PC-3 (cell line): ENCODE measurements at regions not wholly inside any gene's neighbourhood (a gene's known extent, or its start where the extent isn't known, plus 50 kb on each side); places are given as distances from the start of the nearest gene placed in this dataset.

Experiments
- ATAC-seq: fragments of 200-7000 bp; cut with Tn5 transposase; 2 replicates; pipeline ENCODE4 v1.9.1; 2020; ENCODE audit warnings: mild to moderate bottlenecking, moderate library complexity
- BruUV-seq: library from RNA; stranded (reverse); fragments of 400-500 nt; replicated peaks from 2 replicates; lab custom pipeline; 2021; lab: Mats Ljungman, UMichigan
- CTCF ChIA-PET: fragments of 300-600 bp; sonication (Branson Sonifier 250); formaldehyde crosslinking; loops from one replicate; lab custom pipeline; 2022; ENCODE audit warnings: antibody characterized with exemption; lab: Charles Lee
- POLR2A ChIA-PET: fragments of 300-600 bp; sonication (Branson Sonifier 250); formaldehyde crosslinking; loops from one replicate; lab custom pipeline; 2022; ENCODE audit warnings: antibody characterized with exemption; ENCODE audit not compliant: unreplicated experiment; lab: Charles Lee
- DNase-seq: peaks from one replicate; pipeline ENCODE4 v3.0.0-alpha.2; 2015
- H2AFZ ChIP-seq: fragments of 300-600 bp; sonication (generic); 2 replicates; pipeline ENCODE4 v1.6.0; 2016; ENCODE audit warnings: antibody characterized with exemption, low read length
- H3F3A ChIP-seq: fragments of 300-600 bp; sonication (generic); one replicate; pipeline ENCODE4 v1.6.0; 2017; ENCODE audit warnings: antibody characterized with exemption, low read length, control low read depth, mild to moderate bottlenecking; ENCODE audit not compliant: unreplicated experiment
- H3K27ac ChIP-seq: fragments of 300-600 bp; sonication (generic); 2 replicates; pipeline ENCODE4 v1.5.1; 2016; ENCODE audit warnings: mild to moderate bottlenecking, low read length
- H3K27me3 ChIP-seq: fragments of 300-600 bp; sonication (generic); 2 replicates; pipeline ENCODE4 v1.6.1; 2016; ENCODE audit warnings: low read length, mixed read lengths
- H3K36me3 ChIP-seq: fragments of 300-600 bp; sonication (generic); 2 replicates; pipeline ENCODE4 v1.6.1; 2016; ENCODE audit warnings: low read depth, mixed run types, low read length, mixed read lengths
- H3K4me1 ChIP-seq: fragments of 300-600 bp; sonication (generic); 2 replicates; pipeline ENCODE4 v1.5.1; 2016; ENCODE audit warnings: low read length; ENCODE audit not compliant: insufficient read depth
- H3K4me2 ChIP-seq: fragments of 300-600 bp; sonication (generic); 2 replicates; pipeline ENCODE4 v1.6.0; 2016; ENCODE audit warnings: low read length
- H3K4me3 ChIP-seq: fragments of 300-600 bp; sonication (generic); 2 replicates; pipeline ENCODE4 v1.5.1; 2016; ENCODE audit warnings: mild to moderate bottlenecking, low read length, mixed read lengths
- H3K79me2 ChIP-seq: fragments of 300-600 bp; sonication (generic); 2 replicates; pipeline ENCODE4 v1.6.1; 2017; ENCODE audit warnings: low read length, mixed read lengths
- H3K9ac ChIP-seq: fragments of 300-600 bp; sonication (generic); 2 replicates; pipeline ENCODE4 v1.6.0; 2016; ENCODE audit warnings: mild to moderate bottlenecking, low read length
- H3K9me2 ChIP-seq: fragments of 300-600 bp; sonication (generic); replicated peaks from 2 replicates; pipeline ENCODE4 v1.6.1; 2016; ENCODE audit warnings: mixed run types, low read length, mixed read lengths
- H3K9me3 ChIP-seq: fragments of 300-600 bp; sonication (generic); 2 replicates; pipeline ENCODE4 v1.6.1; 2016; ENCODE audit warnings: low read length, mixed read lengths
- H4K20me1 ChIP-seq: fragments of 300-600 bp; sonication (generic); 2 replicates; pipeline ENCODE4 v1.6.1; 2016; ENCODE audit warnings: low read length, mixed read lengths
- EZH2 ChIP-seq: fragments of 300-600 bp; sonication (generic); IDR thresholded peaks from one replicate; pipeline ENCODE4 v1.6.1; 2017; ENCODE audit warnings: antibody characterized with exemption, mild to moderate bottlenecking, low read length; ENCODE audit not compliant: unreplicated experiment
- EZH2phosphoT487 ChIP-seq: fragments of 300-600 bp; sonication (generic); IDR thresholded peaks from 2 replicates; pipeline ENCODE4 v1.6.1; 2018; ENCODE audit warnings: mild to moderate bottlenecking, antibody characterized with exemption, low read length, borderline replicate concordance
- intact Hi-C: fragments of 100-400 bp; cut with micrococcal nuclease; formaldehyde crosslinking; loops from 2 replicates; pipeline ENCODE4 v1.9.0; 2023
- TF ChIP-seq, protein P1 (sequence below): fragments of 300-600 bp; sonication (generic); conservative IDR thresholded peaks from 2 replicates; pipeline ENCODE4 v1.5.1; 2017; ENCODE audit warnings: antibody characterized with exemption, low read depth, mild to moderate bottlenecking, low read length

DNA sequence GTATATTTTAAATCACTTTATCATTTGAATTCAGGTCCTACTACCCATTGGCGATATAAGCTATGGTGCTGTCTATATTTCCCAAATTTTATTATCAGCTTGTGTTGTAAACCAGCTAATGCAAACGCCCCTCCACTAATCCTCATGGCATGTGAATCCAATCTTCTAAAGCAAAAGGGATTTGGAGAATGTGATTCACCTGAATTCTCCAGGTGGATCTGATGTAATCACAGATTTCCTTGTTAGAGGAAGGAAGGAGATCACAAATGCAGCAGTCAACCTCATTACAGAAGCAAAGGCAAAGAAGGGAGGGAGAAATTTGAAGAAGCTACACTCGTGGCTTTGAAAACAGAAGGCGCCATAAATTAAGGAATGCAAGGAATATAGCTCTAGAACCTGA is 431.1 kb upstream of the CDH19 start:
- H3K79me2 ChIP-seq = no peaks in the 10 kb centered on the region
- DNase-seq (peak; percentile 10), ATAC-seq (no peak)
- H3K4me2 ChIP-seq = no peak overlapping the region
- H3K9ac ChIP-seq = no peak overlapping the region
- no peaks in the 10 kb centered on the region for H3K36me3 ChIP-seq
- intact Hi-C loops = no loop called here
- H3F3A ChIP-seq = no peaks in the 10 kb centered on the region
- H3K4me1 ChIP-seq = no peaks in the 10 kb centered on the region
- no peaks in the 10 kb centered on the region for H4K20me1 ChIP-seq
- H3K9me2 ChIP-seq = no peaks in the 10 kb centered on the region
- no peaks in the 10 kb centered on the region for H3K27me3 ChIP-seq
- TF ChIP-seq EZH2 (no peak), EZH2phosphoT487 (no peak)
- TF ChIP-seq, protein P1, sequence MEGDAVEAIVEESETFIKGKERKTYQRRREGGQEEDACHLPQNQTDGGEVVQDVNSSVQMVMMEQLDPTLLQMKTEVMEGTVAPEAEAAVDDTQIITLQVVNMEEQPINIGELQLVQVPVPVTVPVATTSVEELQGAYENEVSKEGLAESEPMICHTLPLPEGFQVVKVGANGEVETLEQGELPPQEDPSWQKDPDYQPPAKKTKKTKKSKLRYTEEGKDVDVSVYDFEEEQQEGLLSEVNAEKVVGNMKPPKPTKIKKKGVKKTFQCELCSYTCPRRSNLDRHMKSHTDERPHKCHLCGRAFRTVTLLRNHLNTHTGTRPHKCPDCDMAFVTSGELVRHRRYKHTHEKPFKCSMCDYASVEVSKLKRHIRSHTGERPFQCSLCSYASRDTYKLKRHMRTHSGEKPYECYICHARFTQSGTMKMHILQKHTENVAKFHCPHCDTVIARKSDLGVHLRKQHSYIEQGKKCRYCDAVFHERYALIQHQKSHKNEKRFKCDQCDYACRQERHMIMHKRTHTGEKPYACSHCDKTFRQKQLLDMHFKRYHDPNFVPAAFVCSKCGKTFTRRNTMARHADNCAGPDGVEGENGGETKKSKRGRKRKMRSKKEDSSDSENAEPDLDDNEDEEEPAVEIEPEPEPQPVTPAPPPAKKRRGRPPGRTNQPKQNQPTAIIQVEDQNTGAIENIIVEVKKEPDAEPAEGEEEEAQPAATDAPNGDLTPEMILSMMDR = no peak
- POLR2A ChIA-PET = no interaction called here
- no peak overlapping the region for H3K4me3 ChIP-seq
- H3K27ac ChIP-seq = no peak overlapping the region
- CTCF ChIA-PET = no interaction called here
- no peaks in the 10 kb centered on the region for H3K9me3 ChIP-seq
- BruUV-seq = no TSS peak
- no peak overlapping the region for H2AFZ ChIP-seq

DNA sequence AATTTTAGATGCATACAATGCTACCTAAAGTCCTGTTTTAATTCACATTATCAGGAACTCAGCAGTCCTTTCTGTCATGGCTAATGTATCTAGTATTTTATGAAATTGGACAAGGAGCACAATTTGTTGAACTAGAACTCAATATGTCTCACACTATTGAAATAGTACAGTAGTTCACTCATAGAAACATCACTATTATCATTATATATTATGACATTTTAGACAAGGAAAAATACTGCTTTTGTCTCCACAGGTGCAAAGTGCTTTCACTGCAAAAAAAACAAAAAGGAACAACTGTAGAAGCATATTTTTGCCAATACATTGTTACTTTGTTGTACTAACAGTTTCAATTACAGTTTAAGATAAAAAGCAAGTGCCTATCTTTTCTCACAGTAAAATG is 419.2 kb upstream of the CDH19 start:
- Histone ChIP-seq H2AFZ (no peak overlapping the region), H3K27me3 (no peaks in the 10 kb centered on the region), H3K9me2 (no peaks in the 10 kb centered on the region), H3K4me1 (no peaks in the 10 kb centered on the region), H3K9ac (no peak overlapping the region), H3K4me2 (no peak overlapping the region), H3K9me3 (no peaks in the 10 kb centered on the region), H3K27ac (no peak overlapping the region), H4K20me1 (no peaks in the 10 kb centered on the region), H3K4me3 (no peak overlapping the region), H3K79me2 (no peaks in the 10 kb centered on the region), H3F3A (no peaks in the 10 kb centered on the region), H3K36me3 (no peaks in the 10 kb centered on the region)
- intact Hi-C loops = no loop called here
- TF ChIP-seq EZH2 (no peak), EZH2phosphoT487 (no peak)
- TF ChIP-seq, protein P1 = no peak
- ChIA-PET POLR2A (no interaction called here), CTCF (no interaction called here)
- DNase-seq (no peak), ATAC-seq (no peak)
- no TSS peak for BruUV-seq

DNA sequence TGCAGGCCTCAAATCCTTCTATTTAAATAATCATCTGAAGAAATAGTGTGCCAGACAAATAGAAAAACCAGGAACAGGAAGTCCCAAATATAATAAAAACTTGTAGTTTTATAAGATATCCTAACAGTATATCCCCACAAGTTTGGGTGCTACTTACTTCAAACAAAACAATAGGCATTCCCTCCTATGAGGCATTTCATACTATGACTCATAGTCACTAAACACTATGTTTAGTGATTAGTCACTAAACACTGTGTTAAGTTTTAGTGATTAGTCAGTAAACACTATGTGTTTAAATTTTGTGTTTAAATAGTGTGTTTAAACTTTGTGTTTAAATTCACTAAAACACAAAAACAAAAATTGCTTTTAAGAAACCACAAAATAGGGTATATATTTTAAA is 407.0 kb upstream of the CDH19 start:
- peak; percentile 68 for DNase-seq
- POLR2A ChIA-PET = no interaction called here
- no TSS peak for BruUV-seq

More for the DNA sequence above, 407.0 kb upstream of the CDH19 start:
- CTCF ChIA-PET = no interaction called here
- Histone ChIP-seq H3K4me3 (no peak overlapping the region), H3K79me2 (no peaks in the 10 kb centered on the region), H3K4me1 (peaks cover 7% of the 10 kb centered on the region; the same call in 1 of the 2 replicates), H3K4me2 (0 out of 2 replicates have a peak overlapping the region, but pooled peaks have one; percentile 14), H3K27ac (no peak overlapping the region), H3K36me3 (no peaks in the 10 kb centered on the region), H3K9me3 (no peaks in the 10 kb centered on the region), H3K9ac (no peak overlapping the region), H3K9me2 (no peaks in the 10 kb centered on the region), H3F3A (no peaks in the 10 kb centered on the region), H2AFZ (no peak overlapping the region), H3K27me3 (no peaks in the 10 kb centered on the region), H4K20me1 (no peaks in the 10 kb centered on the region)
- intact Hi-C loops = loop anchor here (5.0 kb wide), 1 partner anchor 91 kb away; no protein-coding TSS in a partner anchor
- TF ChIP-seq EZH2phosphoT487 = no peak
- TF ChIP-seq EZH2 = no peak
- TF ChIP-seq, protein P1 = no peak
- ATAC-seq = peak; percentile 99
